Astrocyte (in vitro differentiated cells and primary cell): ENCODE measurements at regions not wholly inside any gene's neighbourhood (a gene's known extent, or its start where the extent isn't known, plus 50 kb on each side); places are given as distances from the start of the nearest gene placed in this dataset.

Source experiments
- CTCF ChIP-seq: IDR thresholded peaks from 2 replicates; pipeline ENCODE4 v1.5.1; 2011; ENCODE audit warnings: low read depth, mild to moderate bottlenecking, inconsistent platforms, low read length, moderate library complexity; ENCODE audit not compliant: insufficient read depth
- EZH2 ChIP-seq: IDR thresholded peaks from 2 replicates; pipeline ENCODE4 v1.6.1; 2012; ENCODE audit warnings: mild to moderate bottlenecking, low read length, inconsistent platforms; ENCODE audit not compliant: insufficient read depth

- no peak for TF ChIP-seq EZH2
- TF ChIP-seq CTCF = no peak
These were observed 731.4 kb upstream of the CHAC2 start for GRCh38 chr2:53036196-53036595.
